Liver (tissue), 8 donors: ENCODE measurements at regions not wholly inside any gene's neighbourhood (a gene's known extent, or its start where the extent isn't known, plus 50 kb on each side); places are given as distances from the start of the nearest gene placed in this dataset.

Source experiments
- DNase-seq: peaks from one replicate; pipeline ENCODE4 v3.0.0-alpha.2; 2017; ENCODE audit warnings: low spot score
- H3K27ac ChIP-seq, 2 donors: one replicate each; pipeline ENCODE4 v1.7.0; 2013; ENCODE audit warnings: inconsistent platforms in 2 of 2, low read length in 2 of 2, control low read depth in 1 of 2, low read depth in 1 of 2, mild to moderate bottlenecking in 1 of 2
- H3K27me3 ChIP-seq, 4 donors: one replicate each; pipeline versions ENCODE4 v1.6.1 to v1.7.0; 2013; ENCODE audit warnings: low read length in 3 of 4, inconsistent platforms in 1 of 4, mild to moderate bottlenecking in 1 of 4, moderate library complexity in 1 of 4; ENCODE audit not compliant: control insufficient read depth in 4 of 4, insufficient read depth in 4 of 4
- H3K36me3 ChIP-seq, 4 donors: one replicate each; pipeline versions ENCODE4 v1.6.1 to v1.7.0; 2013; ENCODE audit warnings: low read length in 3 of 4, mild to moderate bottlenecking in 3 of 4, low read depth in 1 of 4, moderate library complexity in 1 of 4; ENCODE audit not compliant: control insufficient read depth in 4 of 4, insufficient read depth in 3 of 4
- H3K4me1 ChIP-seq, 4 donors: one replicate each; pipeline versions ENCODE4 v1.6.1 to v1.7.0; 2013; ENCODE audit warnings: low read length in 3 of 4, mild to moderate bottlenecking in 3 of 4, moderate library complexity in 1 of 4; ENCODE audit not compliant: control insufficient read depth in 4 of 4, insufficient read depth in 4 of 4
- H3K4me3 ChIP-seq, 3 donors: one replicate each; pipeline versions ENCODE4 v1.6.1 to v1.7.0; 2013; ENCODE audit warnings: low read length in 3 of 3, control low read depth in 1 of 3, low read depth in 1 of 3, mild to moderate bottlenecking in 1 of 3
- H3K9ac ChIP-seq, 2 donors: one replicate each; pipeline ENCODE4 v1.7.0; 2013; ENCODE audit warnings: low read length in 2 of 2, mild to moderate bottlenecking in 2 of 2, moderate library complexity in 2 of 2, control low read depth in 1 of 2, low read depth in 1 of 2
- H3K9me3 ChIP-seq, 4 donors: one replicate each; pipeline versions ENCODE4 v1.6.1 to v1.7.0; 2013; ENCODE audit warnings: low read length in 3 of 4; ENCODE audit not compliant: control insufficient read depth in 4 of 4
- EGR1 ChIP-seq, 2 donors: IDR thresholded peaks; 2 replicates each; pipeline ENCODE4 v1.6.1; 2016 to 2018; ENCODE audit warnings: antibody characterized with exemption in 2 of 2, low read depth in 2 of 2
- FOXA1 ChIP-seq: IDR thresholded peaks from 2 replicates; pipeline ENCODE4 v1.6.1; 2016; ENCODE audit warnings: antibody characterized with exemption
- GABPA ChIP-seq, 2 donors: IDR thresholded peaks in 1 of 2; conservative IDR thresholded peaks in 1 of 2; 2 replicates each; pipeline ENCODE4 v1.6.1; 2016; ENCODE audit warnings: antibody characterized with exemption in 2 of 2, mild to moderate bottlenecking in 1 of 2, moderate library complexity in 1 of 2
- HNF4G ChIP-seq: IDR thresholded peaks from 2 replicates; pipeline ENCODE4 v1.6.1; 2016; ENCODE audit warnings: antibody characterized with exemption
- NR2F2 ChIP-seq: IDR thresholded peaks from 2 replicates; pipeline ENCODE4 v1.6.1; 2016; ENCODE audit warnings: antibody characterized with exemption
- RAD21 ChIP-seq, 2 donors: IDR thresholded peaks; 2 replicates each; pipeline ENCODE4 v1.6.1; 2016; ENCODE audit warnings: antibody characterized with exemption in 2 of 2, mild to moderate bottlenecking in 2 of 2
- RXRA ChIP-seq, 2 donors: IDR thresholded peaks; 2 replicates each; pipeline ENCODE4 v1.6.1; 2017 to 2018; ENCODE audit warnings: antibody characterized with exemption in 2 of 2, mild to moderate bottlenecking in 1 of 2
- SP1 ChIP-seq: IDR thresholded peaks from 2 replicates; pipeline ENCODE4 v1.6.1; 2018; ENCODE audit warnings: antibody characterized with exemption, mild to moderate bottlenecking
- TAF1 ChIP-seq: conservative IDR thresholded peaks from 2 replicates; pipeline ENCODE4 v1.6.1; 2016; ENCODE audit warnings: antibody characterized with exemption, mild to moderate bottlenecking
- YY1 ChIP-seq: IDR thresholded peaks from 2 replicates; pipeline ENCODE4 v1.6.1; 2016; ENCODE audit warnings: antibody characterized with exemption, mild to moderate bottlenecking
- whole genome bisulfite sequencing: extraction: QIAGEN DNeasy Blood & Tissue Kit; methylation state at CpG from one replicate; pipeline ENCODE4 v1.1.7; 2013; 5-methylcytosine and 5-hydroxymethylcytosine counted together
- TF ChIP-seq, protein P1 (sequence below): IDR thresholded peaks from 2 replicates; pipeline ENCODE4 v1.6.1; 2016; ENCODE audit warnings: antibody characterized with exemption, mild to moderate bottlenecking
- TF ChIP-seq, protein P2 (sequence below): IDR thresholded peaks from 2 replicates; pipeline ENCODE4 v1.6.1; 2016; ENCODE audit warnings: antibody characterized with exemption
- TF ChIP-seq, protein P3 (sequence below): IDR thresholded peaks from 2 replicates; pipeline ENCODE4 v1.6.1; 2016; ENCODE audit warnings: antibody characterized with exemption
- TF ChIP-seq, protein P4 (sequence below): IDR thresholded peaks from 2 replicates; pipeline ENCODE4 v1.6.1; 2016; ENCODE audit warnings: antibody characterized with exemption
- TF ChIP-seq, protein P5 (sequence below): fragments of 150-350 bp; IDR thresholded peaks from 2 replicates; pipeline ENCODE4 v1.5.1; 2017; ENCODE audit warnings: improper control_type of control experiment, low read depth, low read length; ENCODE audit not compliant: missing input control
- donor health status: healthy.
- donor health status: healthy.
- donor health status: healthy.
- donor health status: healthy.
- donor health status: healthy.

DNA sequence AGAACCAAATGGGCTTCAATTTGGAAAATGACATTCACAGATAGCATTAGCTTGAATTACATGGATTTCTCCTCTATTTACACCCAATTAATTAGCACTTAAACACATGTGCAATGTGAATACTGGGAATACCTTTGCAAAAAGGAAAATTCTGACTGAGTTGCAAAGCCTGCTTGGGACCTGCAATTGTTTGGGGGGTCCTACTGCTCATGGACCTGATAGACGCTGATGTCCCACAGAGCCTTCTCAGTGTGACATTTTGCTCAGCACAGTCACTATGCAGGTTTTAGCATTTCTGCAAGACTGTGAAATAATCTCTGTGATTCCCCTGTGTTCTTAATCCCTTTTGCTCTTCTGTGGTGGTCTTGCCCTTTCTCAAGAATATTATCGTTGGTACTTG lies 101.2 kb upstream of the PGRMC2 start:
- no peak for DNase-seq
- Histone ChIP-seq H3K27me3 (no peaks in the 10 kb centered on the region), H3K4me3 (no peak overlapping the region), H3K4me1 (no peaks in the 10 kb centered on the region), H3K27ac (no peak overlapping the region), H3K36me3 (no peaks in the 10 kb centered on the region), H3K9me3 (no peaks in the 10 kb centered on the region), H3K9ac (no peak overlapping the region)
- WGBS, result 94% methylated on average over 2 of the region's 2 CpGs
- TF ChIP-seq, protein P1, sequence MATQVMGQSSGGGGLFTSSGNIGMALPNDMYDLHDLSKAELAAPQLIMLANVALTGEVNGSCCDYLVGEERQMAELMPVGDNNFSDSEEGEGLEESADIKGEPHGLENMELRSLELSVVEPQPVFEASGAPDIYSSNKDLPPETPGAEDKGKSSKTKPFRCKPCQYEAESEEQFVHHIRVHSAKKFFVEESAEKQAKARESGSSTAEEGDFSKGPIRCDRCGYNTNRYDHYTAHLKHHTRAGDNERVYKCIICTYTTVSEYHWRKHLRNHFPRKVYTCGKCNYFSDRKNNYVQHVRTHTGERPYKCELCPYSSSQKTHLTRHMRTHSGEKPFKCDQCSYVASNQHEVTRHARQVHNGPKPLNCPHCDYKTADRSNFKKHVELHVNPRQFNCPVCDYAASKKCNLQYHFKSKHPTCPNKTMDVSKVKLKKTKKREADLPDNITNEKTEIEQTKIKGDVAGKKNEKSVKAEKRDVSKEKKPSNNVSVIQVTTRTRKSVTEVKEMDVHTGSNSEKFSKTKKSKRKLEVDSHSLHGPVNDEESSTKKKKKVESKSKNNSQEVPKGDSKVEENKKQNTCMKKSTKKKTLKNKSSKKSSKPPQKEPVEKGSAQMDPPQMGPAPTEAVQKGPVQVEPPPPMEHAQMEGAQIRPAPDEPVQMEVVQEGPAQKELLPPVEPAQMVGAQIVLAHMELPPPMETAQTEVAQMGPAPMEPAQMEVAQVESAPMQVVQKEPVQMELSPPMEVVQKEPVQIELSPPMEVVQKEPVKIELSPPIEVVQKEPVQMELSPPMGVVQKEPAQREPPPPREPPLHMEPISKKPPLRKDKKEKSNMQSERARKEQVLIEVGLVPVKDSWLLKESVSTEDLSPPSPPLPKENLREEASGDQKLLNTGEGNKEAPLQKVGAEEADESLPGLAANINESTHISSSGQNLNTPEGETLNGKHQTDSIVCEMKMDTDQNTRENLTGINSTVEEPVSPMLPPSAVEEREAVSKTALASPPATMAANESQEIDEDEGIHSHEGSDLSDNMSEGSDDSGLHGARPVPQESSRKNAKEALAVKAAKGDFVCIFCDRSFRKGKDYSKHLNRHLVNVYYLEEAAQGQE, result no peak
- TF ChIP-seq EGR1 (IDR thresholded peaks at IDR 0.05; ENCODE audit: low read depth in 2 of 2) (no peak), NR2F2 (no peak), SP1 (no peak)
- TF ChIP-seq, protein P2, sequence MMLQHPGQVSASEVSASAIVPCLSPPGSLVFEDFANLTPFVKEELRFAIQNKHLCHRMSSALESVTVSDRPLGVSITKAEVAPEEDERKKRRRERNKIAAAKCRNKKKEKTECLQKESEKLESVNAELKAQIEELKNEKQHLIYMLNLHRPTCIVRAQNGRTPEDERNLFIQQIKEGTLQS, result no peak

DNA sequence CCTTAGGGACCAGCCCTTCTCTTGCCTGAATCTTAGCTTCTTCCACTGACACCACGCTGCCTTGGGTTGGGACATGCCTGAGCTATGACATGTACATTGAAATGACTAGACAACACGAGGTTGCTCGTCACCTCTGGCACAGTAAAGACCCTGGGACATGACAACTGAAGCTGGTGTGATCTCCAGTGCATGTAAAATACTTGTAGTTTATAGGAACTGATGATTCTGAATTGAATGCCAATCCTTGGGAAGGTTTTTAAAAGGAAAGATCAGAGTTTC lies 100.7 kb upstream of the PGRMC2 start:
- Histone ChIP-seq H3K36me3 (no peaks in the 10 kb centered on the region), H3K27ac (no peak overlapping the region), H3K9me3 (no peaks in the 10 kb centered on the region), H3K27me3 (no peaks in the 10 kb centered on the region), H3K4me3 (no peak overlapping the region), H3K4me1 (no peaks in the 10 kb centered on the region), H3K9ac (no peak overlapping the region)
- TF ChIP-seq, protein P3, sequence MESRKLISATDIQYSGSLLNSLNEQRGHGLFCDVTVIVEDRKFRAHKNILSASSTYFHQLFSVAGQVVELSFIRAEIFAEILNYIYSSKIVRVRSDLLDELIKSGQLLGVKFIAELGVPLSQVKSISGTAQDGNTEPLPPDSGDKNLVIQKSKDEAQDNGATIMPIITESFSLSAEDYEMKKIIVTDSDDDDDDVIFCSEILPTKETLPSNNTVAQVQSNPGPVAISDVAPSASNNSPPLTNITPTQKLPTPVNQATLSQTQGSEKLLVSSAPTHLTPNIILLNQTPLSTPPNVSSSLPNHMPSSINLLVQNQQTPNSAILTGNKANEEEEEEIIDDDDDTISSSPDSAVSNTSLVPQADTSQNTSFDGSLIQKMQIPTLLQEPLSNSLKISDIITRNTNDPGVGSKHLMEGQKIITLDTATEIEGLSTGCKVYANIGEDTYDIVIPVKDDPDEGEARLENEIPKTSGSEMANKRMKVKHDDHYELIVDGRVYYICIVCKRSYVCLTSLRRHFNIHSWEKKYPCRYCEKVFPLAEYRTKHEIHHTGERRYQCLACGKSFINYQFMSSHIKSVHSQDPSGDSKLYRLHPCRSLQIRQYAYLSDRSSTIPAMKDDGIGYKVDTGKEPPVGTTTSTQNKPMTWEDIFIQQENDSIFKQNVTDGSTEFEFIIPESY, result no peak
- TF ChIP-seq, protein P4, sequence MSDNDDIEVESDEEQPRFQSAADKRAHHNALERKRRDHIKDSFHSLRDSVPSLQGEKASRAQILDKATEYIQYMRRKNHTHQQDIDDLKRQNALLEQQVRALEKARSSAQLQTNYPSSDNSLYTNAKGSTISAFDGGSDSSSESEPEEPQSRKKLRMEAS, result no peak
- no peak for TF ChIP-seq GABPA (IDR thresholded peaks at IDR 0.05 in 1 of 2, conservative IDR thresholded peaks at IDR 0.05 in 1 of 2)
- TF ChIP-seq, protein P5, sequence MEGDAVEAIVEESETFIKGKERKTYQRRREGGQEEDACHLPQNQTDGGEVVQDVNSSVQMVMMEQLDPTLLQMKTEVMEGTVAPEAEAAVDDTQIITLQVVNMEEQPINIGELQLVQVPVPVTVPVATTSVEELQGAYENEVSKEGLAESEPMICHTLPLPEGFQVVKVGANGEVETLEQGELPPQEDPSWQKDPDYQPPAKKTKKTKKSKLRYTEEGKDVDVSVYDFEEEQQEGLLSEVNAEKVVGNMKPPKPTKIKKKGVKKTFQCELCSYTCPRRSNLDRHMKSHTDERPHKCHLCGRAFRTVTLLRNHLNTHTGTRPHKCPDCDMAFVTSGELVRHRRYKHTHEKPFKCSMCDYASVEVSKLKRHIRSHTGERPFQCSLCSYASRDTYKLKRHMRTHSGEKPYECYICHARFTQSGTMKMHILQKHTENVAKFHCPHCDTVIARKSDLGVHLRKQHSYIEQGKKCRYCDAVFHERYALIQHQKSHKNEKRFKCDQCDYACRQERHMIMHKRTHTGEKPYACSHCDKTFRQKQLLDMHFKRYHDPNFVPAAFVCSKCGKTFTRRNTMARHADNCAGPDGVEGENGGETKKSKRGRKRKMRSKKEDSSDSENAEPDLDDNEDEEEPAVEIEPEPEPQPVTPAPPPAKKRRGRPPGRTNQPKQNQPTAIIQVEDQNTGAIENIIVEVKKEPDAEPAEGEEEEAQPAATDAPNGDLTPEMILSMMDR, result no peak
- TF ChIP-seq NR2F2, result no peak
- no peak for TF ChIP-seq FOXA1
- TF ChIP-seq, protein P2, result no peak
- TF ChIP-seq RAD21 (IDR thresholded peaks at IDR 0.05), result no peak
- TF ChIP-seq, protein P1, result no peak
- TF ChIP-seq TAF1, result no peak
- TF ChIP-seq SP1, result no peak
- TF ChIP-seq YY1, result no peak
- no peak for TF ChIP-seq HNF4G
- TF ChIP-seq RXRA (IDR thresholded peaks at IDR 0.05), result no peak
- 89% methylated on average over 3 of the region's 3 CpGs for WGBS
- no peak for DNase-seq
